GM12878 (cell line): ENCODE measurements at regions not wholly inside any gene's neighbourhood (a gene's known extent, or its start where the extent isn't known, plus 50 kb on each side); places are given as distances from the start of the nearest gene placed in this dataset.

Experiments
- MTA2 ChIP-seq: fragments of 450-650 bp; IDR thresholded peaks from 2 replicates; pipeline ENCODE4 v1.6.1; 2016; ENCODE audit warnings: low read depth, mild to moderate bottlenecking, moderate library complexity
- NBN ChIP-seq: fragments of 450-650 bp; IDR thresholded peaks from 2 replicates; pipeline ENCODE4 v1.6.1; 2016
- TF ChIP-seq, protein P1 (sequence below): IDR thresholded peaks from 2 replicates; pipeline ENCODE4 v1.6.1; 2012; ENCODE audit warnings: low read length, inconsistent platforms
- TF ChIP-seq, protein P2 (sequence below): IDR thresholded peaks from 2 replicates; pipeline ENCODE4 v1.6.1; 2011; ENCODE audit warnings: low read depth, low read length, improper control_type of control experiment, borderline replicate concordance
- TF ChIP-seq, protein P3 (sequence below): fragments of 450-650 bp; IDR thresholded peaks from 2 replicates; pipeline ENCODE4 v1.6.1; 2016; ENCODE audit warnings: mild to moderate bottlenecking, moderate library complexity, borderline replicate concordance

DNA sequence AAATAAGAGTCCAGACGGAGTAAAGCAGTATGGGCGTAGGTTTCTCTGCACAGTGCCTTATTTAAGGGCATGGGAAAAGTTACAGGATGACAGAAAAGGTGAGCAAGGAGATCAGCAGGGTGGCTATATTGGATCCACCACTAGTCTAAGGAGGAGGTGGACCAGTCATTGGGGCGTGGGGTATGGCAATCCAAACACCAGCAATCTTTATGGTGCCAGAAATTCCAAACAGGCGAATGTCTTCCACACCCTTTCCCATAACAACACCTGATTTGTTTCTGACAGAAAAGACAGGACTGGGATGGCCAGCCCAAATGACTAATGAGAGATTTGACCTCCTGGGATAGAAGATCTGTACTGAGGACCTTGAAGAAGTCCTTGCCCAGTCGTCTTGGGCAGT is 181.8 kb upstream of the MBL2 start (continued):
- TF ChIP-seq, protein P1, sequence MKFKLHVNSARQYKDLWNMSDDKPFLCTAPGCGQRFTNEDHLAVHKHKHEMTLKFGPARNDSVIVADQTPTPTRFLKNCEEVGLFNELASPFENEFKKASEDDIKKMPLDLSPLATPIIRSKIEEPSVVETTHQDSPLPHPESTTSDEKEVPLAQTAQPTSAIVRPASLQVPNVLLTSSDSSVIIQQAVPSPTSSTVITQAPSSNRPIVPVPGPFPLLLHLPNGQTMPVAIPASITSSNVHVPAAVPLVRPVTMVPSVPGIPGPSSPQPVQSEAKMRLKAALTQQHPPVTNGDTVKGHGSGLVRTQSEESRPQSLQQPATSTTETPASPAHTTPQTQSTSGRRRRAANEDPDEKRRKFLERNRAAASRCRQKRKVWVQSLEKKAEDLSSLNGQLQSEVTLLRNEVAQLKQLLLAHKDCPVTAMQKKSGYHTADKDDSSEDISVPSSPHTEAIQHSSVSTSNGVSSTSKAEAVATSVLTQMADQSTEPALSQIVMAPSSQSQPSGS = no peak
- no peak for TF ChIP-seq MTA2
- TF ChIP-seq, protein P2, sequence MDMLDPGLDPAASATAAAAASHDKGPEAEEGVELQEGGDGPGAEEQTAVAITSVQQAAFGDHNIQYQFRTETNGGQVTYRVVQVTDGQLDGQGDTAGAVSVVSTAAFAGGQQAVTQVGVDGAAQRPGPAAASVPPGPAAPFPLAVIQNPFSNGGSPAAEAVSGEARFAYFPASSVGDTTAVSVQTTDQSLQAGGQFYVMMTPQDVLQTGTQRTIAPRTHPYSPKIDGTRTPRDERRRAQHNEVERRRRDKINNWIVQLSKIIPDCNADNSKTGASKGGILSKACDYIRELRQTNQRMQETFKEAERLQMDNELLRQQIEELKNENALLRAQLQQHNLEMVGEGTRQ = no peak
- no peak for TF ChIP-seq NBN
- TF ChIP-seq, protein P3, sequence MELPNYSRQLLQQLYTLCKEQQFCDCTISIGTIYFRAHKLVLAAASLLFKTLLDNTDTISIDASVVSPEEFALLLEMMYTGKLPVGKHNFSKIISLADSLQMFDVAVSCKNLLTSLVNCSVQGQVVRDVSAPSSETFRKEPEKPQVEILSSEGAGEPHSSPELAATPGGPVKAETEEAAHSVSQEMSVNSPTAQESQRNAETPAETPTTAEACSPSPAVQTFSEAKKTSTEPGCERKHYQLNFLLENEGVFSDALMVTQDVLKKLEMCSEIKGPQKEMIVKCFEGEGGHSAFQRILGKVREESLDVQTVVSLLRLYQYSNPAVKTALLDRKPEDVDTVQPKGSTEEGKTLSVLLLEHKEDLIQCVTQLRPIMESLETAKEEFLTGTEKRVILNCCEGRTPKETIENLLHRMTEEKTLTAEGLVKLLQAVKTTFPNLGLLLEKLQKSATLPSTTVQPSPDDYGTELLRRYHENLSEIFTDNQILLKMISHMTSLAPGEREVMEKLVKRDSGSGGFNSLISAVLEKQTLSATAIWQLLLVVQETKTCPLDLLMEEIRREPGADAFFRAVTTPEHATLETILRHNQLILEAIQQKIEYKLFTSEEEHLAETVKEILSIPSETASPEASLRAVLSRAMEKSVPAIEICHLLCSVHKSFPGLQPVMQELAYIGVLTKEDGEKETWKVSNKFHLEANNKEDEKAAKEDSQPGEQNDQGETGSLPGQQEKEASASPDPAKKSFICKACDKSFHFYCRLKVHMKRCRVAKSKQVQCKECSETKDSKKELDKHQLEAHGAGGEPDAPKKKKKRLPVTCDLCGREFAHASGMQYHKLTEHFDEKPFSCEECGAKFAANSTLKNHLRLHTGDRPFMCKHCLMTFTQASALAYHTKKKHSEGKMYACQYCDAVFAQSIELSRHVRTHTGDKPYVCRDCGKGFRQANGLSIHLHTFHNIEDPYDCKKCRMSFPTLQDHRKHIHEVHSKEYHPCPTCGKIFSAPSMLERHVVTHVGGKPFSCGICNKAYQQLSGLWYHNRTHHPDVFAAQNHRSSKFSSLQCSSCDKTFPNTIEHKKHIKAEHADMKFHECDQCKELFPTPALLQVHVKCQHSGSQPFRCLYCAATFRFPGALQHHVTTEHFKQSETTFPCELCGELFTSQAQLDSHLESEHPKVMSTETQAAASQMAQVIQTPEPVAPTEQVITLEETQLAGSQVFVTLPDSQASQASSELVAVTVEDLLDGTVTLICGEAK = no peak
